ENCODE measurements at regions not wholly inside any gene's neighbourhood (a gene's known extent, or its start where the extent isn't known, plus 50 kb on each side); places are given as distances from the start of the nearest gene placed in this dataset.

- Histone ChIP-seq H3K4me2 (no peak overlapping the region), H3K27me3 (no peaks in the 10 kb centered on the region)
- TF ChIP-seq Cebpa-rat (IDR thresholded peaks at IDR 0.05): no peak
Measured at GRCh38 chr14:94998110-94998509, 159.2 kb downstream of the DICER1 start.

DNA sequence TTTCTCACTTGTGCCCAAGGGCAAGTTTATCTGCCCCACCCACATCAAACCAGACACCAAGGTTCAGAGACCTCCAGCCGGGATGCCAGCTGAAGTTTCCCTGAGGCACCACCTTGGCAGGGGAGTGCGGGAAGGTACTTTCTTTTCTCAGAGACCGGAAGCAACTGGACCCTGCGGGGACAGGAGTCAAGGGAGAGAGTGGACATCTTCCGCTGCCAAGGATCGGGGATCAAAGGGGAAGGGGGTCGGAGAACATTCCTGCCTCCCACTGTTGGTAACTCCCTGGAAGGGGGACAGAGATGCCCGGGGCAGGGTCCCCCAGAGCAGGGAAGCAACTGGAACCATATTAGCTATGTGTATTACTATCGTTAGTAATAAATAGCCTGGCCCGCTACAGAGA is 161.8 kb downstream of the DICER1 start:
- no peaks in the 10 kb centered on the region for H3K36me3 ChIP-seq
- H3K4me1 ChIP-seq: peaks cover 15% of the 10 kb centered on the region
- no peaks in the 10 kb centered on the region for H3K9me3 ChIP-seq
- H4K20me1 ChIP-seq: no peaks in the 10 kb centered on the region
- peak overlapping the region; percentile 72 for H3K4me2 ChIP-seq
- H3K27ac ChIP-seq: no peak overlapping the region
- H3K27me3 ChIP-seq: no peaks in the 10 kb centered on the region
- TF ChIP-seq Cebpa-rat (IDR thresholded peaks at IDR 0.05): no peak
- no peak overlapping the region for H3K4me3 ChIP-seq
- no peak overlapping the region for H3K9ac ChIP-seq

More at GRCh38 chr14:94998110-94998509, 159.2 kb downstream of the DICER1 start:
- Histone ChIP-seq H4K20me1 (no peaks in the 10 kb centered on the region), H3K9ac (no peak overlapping the region), H3K27ac (no peak overlapping the region), H3K9me3 (no peaks in the 10 kb centered on the region), H3K36me3 (no peaks in the 10 kb centered on the region), H3K4me3 (no peak overlapping the region), H3K4me1 (peaks cover 15% of the 10 kb centered on the region)

DNA sequence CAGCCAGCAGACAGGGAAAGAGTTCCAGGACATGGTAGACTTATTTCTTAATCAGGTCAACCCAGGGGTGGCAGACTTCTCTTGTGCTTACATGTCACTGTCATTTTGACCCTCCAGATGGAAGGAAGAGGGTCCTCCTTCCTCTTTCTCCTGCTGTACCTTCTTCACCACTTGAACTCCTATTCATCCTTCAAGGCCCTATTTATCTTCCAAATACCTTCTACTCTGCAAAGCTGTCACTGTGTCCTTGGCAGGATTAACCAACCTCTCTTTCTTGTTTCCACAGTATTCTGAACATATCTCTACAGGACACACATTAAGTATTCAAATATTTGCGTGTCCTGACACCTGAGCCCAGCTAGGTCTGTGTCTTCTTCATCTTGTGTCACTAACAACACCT is 163.1 kb downstream of the DICER1 start:
- no peak overlapping the region for H3K4me2 ChIP-seq
- H3K4me3 ChIP-seq: no peak overlapping the region
- no peaks in the 10 kb centered on the region for H3K36me3 ChIP-seq
- H4K20me1 ChIP-seq: no peaks in the 10 kb centered on the region
- no peak overlapping the region for H3K27ac ChIP-seq
- no peaks in the 10 kb centered on the region for H3K9me3 ChIP-seq
- H3K9ac ChIP-seq: no peak overlapping the region
- TF ChIP-seq Cebpa-rat (IDR thresholded peaks at IDR 0.05): no peak
- H3K27me3 ChIP-seq: no peaks in the 10 kb centered on the region
- peaks cover 15% of the 10 kb centered on the region for H3K4me1 ChIP-seq

- H3K9ac ChIP-seq: no peak overlapping the region
- peaks cover 11% of the 10 kb centered on the region for H3K9me3 ChIP-seq
- H3K36me3 ChIP-seq: no peaks in the 10 kb centered on the region
- no peak overlapping the region for H3K4me2 ChIP-seq
- no peaks in the 10 kb centered on the region for H4K20me1 ChIP-seq
- TF ChIP-seq Cebpa-rat (IDR thresholded peaks at IDR 0.05): no peak
- H3K4me3 ChIP-seq: no peak overlapping the region
- no peak overlapping the region for H3K27ac ChIP-seq
- H3K27me3 ChIP-seq: no peaks in the 10 kb centered on the region
- peaks cover 15% of the 10 kb centered on the region for H3K4me1 ChIP-seq
Measured at GRCh38 chr14:94992046-94992445, 165.3 kb downstream of the DICER1 start.

DNA sequence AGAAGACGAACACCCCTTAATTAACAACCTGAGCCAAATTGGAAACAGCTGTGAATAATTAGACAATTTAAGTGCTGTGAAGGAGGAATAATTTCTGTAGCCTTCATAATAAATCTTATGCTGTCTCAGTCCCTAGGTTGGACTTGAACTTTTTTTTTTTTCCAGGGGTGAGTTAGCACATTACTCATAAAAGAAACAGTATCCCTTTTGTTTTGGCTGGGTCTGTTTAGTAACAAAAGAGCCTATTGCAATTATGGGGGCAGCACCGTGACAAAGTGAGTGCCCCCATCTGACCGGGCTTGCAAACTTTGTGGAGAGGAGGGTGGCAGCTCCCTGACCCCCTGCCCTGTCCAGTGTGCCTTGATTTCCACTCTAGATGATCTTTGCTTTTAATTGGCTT is 167.4 kb downstream of the DICER1 start:
- H3K4me2 ChIP-seq: no peak overlapping the region
- TF ChIP-seq Cebpa-rat (IDR thresholded peaks at IDR 0.05): no peak

DNA sequence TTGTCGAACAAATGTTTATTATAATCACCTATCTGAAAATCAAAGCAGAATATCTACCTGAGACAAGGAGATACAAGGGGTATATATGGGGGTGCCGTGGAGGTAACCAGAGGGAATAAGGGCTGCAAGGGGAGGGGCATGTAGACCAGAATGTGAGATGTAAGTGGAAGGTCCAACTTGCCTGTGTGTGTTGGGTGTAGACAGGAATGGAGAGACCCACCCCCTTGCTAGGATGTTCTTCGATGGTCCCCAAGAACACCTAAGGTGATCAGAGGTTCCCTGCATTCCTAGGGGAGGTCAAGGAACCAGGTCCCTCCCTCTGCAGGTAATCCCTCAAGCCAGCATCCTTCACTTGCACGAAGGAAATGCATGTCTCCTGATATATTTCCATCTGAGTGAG is 167.9 kb downstream of the DICER1 start:
- Histone ChIP-seq H3K9ac (no peak overlapping the region), H3K9me3 (peaks cover 11% of the 10 kb centered on the region), H3K27ac (no peak overlapping the region), H4K20me1 (no peaks in the 10 kb centered on the region), H3K4me2 (no peak overlapping the region), H3K4me1 (no peaks in the 10 kb centered on the region), H3K4me3 (no peak overlapping the region), H3K27me3 (no peaks in the 10 kb centered on the region), H3K36me3 (no peaks in the 10 kb centered on the region)
- no peak for TF ChIP-seq Cebpa-rat (IDR thresholded peaks at IDR 0.05)

More for the DNA sequence above, 167.4 kb downstream of the DICER1 start:
- no peaks in the 10 kb centered on the region for H3K27me3 ChIP-seq
- H3K4me1 ChIP-seq: peaks cover under 1% of the 10 kb centered on the region; the same call in 1 of the 2 replicates
- peaks cover 11% of the 10 kb centered on the region for H3K9me3 ChIP-seq
- no peaks in the 10 kb centered on the region for H4K20me1 ChIP-seq
- no peaks in the 10 kb centered on the region for H3K36me3 ChIP-seq
- H3K4me3 ChIP-seq: no peak overlapping the region
- no peak overlapping the region for H3K9ac ChIP-seq
- H3K27ac ChIP-seq: no peak overlapping the region

DNA sequence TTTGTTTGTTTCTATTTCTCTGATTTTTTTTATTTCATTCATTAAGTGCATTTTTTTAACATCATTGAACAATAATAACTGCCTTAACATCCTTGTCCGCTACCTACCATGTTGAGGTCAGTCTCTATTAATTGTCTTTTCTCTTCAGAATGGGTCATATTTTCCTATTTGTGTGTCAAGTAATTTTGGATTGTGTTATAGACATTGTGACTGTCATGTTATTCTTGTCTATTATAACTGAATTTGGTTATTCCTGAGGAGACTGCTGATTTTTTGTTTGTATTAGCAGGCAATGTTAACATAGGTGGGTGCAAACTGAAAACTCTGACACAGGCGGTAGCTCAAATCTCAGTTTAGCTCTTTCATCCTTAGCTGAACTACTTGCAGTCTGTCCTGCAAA is 169.9 kb downstream of the DICER1 start:
- Histone ChIP-seq H4K20me1 (no peaks in the 10 kb centered on the region), H3K36me3 (no peaks in the 10 kb centered on the region), H3K27ac (no peak overlapping the region), H3K27me3 (no peaks in the 10 kb centered on the region), H3K4me2 (no peak overlapping the region), H3K9me3 (peaks cover 11% of the 10 kb centered on the region), H3K4me1 (no peaks in the 10 kb centered on the region), H3K4me3 (no peak overlapping the region), H3K9ac (no peak overlapping the region)
- TF ChIP-seq Cebpa-rat (IDR thresholded peaks at IDR 0.05): no peak

- no peak overlapping the region for H3K27ac ChIP-seq
- no peak for TF ChIP-seq Cebpa-rat (IDR thresholded peaks at IDR 0.05)
- H3K9me3 ChIP-seq: no peaks in the 10 kb centered on the region
- no peaks in the 10 kb centered on the region for H4K20me1 ChIP-seq
- no peak overlapping the region for H3K4me3 ChIP-seq
- no peaks in the 10 kb centered on the region for H3K27me3 ChIP-seq
- H3K4me2 ChIP-seq: no peak overlapping the region
- no peak overlapping the region for H3K9ac ChIP-seq
- H3K4me1 ChIP-seq: no peaks in the 10 kb centered on the region
- no peaks in the 10 kb centered on the region for H3K36me3 ChIP-seq
Measured at GRCh38 chr14:94979891-94980290, 177.4 kb downstream of the DICER1 start.

DNA sequence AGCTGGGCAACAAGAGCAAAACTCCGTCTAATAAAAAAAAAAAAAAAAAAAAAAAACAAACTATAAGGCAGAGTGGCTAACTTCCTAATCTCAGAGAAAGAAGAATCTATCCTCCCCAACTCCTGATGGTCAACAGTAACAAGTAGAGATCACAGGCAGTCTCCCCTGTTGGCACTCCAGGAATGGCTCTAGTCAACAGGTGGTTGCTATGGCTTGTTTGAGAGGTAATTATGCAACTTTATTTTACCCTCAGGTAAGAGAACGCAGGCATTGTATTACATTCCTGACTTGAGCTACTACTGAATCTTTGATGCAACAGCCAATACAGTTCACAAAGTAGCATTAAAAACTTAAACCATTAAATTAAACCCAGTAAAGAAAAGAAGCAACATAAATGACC is 180.3 kb downstream of the DICER1 start:
- Histone ChIP-seq H3K9me3 (no peaks in the 10 kb centered on the region), H3K4me3 (no peak overlapping the region), H3K27ac (no peak overlapping the region), H3K4me2 (no peak overlapping the region), H3K9ac (no peak overlapping the region), H4K20me1 (no peaks in the 10 kb centered on the region), H3K27me3 (no peaks in the 10 kb centered on the region), H3K36me3 (no peaks in the 10 kb centered on the region), H3K4me1 (no peaks in the 10 kb centered on the region)
- TF ChIP-seq Cebpa-rat (IDR thresholded peaks at IDR 0.05): no peak

DNA sequence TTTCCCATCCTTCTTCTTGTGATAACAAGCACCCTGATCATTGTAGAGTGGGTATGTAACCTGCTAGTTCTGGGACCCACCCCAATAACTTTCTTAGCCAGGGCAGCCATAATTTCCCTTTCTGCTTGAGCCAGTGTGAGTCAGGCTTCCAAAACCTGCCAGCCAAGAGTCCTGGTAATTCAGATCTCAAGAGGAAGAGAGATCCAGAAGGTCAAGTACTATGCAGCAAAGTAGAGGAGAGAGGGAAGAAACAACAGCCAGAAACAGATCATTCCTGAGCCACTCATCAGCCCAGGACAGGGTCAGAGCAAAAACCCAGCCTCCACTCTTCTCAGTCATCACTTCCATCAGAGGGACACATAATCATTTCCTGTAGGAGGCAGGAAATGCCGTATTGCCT is 182.0 kb downstream of the DICER1 start:
- H3K4me3 ChIP-seq: no peak overlapping the region
- no peak overlapping the region for H3K9ac ChIP-seq
- H3K4me2 ChIP-seq: peak overlapping the region; percentile 14; the same call in 1 of the 2 replicates
- TF ChIP-seq Cebpa-rat (IDR thresholded peaks at IDR 0.05): no peak
- H3K27me3 ChIP-seq: no peaks in the 10 kb centered on the region
- no peak overlapping the region for H3K27ac ChIP-seq
- H3K4me1 ChIP-seq: no peaks in the 10 kb centered on the region
- H4K20me1 ChIP-seq: no peaks in the 10 kb centered on the region
- no peaks in the 10 kb centered on the region for H3K36me3 ChIP-seq
- H3K9me3 ChIP-seq: 0 out of 2 replicates have a peak, but pooled peaks cover 8% of the 10 kb centered on the region

DNA sequence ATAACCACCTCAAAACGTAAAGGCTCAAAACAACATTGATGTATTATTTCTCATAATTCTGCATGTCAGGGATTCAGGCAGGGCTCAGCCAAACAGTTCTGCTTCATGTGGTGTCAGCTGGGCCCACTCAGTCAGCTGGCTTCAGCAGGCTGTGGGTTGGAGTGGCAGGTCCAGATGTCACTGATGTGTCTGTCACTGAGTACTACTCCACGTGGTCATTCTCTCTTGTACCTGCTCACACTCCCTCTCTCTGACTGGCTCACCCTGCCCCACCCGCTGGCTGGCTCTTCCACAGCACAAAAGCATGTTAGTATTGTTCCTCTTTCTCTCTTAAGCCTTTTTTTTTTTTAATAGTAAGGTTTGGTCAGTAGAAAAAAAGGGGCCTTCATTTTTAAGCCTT is 182.4 kb downstream of the DICER1 start:
- Histone ChIP-seq H3K4me3 (no peak overlapping the region), H3K27me3 (no peaks in the 10 kb centered on the region), H3K4me2 (no peak overlapping the region)

More for the DNA sequence above, 182.4 kb downstream of the DICER1 start:
- Histone ChIP-seq H3K9ac (no peak overlapping the region), H3K9me3 (0 out of 2 replicates have a peak, but pooled peaks cover 8% of the 10 kb centered on the region), H3K36me3 (no peaks in the 10 kb centered on the region), H3K27ac (no peak overlapping the region), H3K4me1 (0 out of 2 replicates have a peak, but pooled peaks cover under 1% of the 10 kb centered on the region), H4K20me1 (no peaks in the 10 kb centered on the region)
- no peak for TF ChIP-seq Cebpa-rat (IDR thresholded peaks at IDR 0.05)
